ENCODE measurements at regions not wholly inside any gene's neighbourhood (a gene's known extent, or its start where the extent isn't known, plus 50 kb on each side); places are given as distances from the start of the nearest gene placed in this dataset.

GRCh38 chr2:238567067-238567855, 140.5 kb downstream of the ASB1 start:
- TF ChIP-seq CTCF (IDR thresholded peaks at IDR 0.05): no peak
- no peak for TF ChIP-seq POLR2A (IDR thresholded peaks at IDR 0.05)
